SHP77 treated with DMSO at 0.1 percent for 48 hours (cell line): ENCODE measurements at regions not wholly inside any gene's neighbourhood (a gene's known extent, or its start where the extent isn't known, plus 50 kb on each side); places are given as distances from the start of the nearest gene placed in this dataset.

Source experiments
- DNase-seq: peaks from one replicate; lab custom pipeline; 2025; lab: John Stamatoyannopoulos, UW

DNA sequence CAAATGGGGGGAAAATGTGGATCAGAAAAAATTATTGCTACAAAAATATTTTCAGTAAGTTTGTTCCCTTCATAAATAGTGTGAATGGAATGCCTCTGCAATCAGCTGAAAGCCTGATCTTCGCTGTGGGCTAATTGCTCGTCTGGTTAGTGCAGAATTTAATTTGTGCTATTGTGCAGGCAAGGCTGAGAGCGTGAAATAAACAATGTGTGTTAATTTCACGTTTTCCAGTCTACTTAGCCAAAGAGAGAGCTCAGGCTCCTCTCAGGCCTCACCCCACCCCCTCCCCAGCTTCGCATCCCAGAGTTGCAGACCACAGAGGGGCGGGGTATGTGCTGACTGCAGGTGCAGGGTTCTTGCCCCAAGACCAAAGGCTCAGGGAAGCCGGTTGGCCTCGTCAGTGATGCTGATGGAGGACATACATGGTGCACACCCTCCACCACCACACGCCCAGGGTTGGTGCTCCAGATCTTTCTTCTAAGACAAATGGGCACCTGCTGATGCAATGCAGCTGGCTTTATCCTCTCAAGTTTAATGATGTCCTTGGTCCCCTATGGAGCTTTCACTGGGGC, 302.6 kb upstream of the SLC14A2 start:
- no peak for DNase-seq

DNA sequence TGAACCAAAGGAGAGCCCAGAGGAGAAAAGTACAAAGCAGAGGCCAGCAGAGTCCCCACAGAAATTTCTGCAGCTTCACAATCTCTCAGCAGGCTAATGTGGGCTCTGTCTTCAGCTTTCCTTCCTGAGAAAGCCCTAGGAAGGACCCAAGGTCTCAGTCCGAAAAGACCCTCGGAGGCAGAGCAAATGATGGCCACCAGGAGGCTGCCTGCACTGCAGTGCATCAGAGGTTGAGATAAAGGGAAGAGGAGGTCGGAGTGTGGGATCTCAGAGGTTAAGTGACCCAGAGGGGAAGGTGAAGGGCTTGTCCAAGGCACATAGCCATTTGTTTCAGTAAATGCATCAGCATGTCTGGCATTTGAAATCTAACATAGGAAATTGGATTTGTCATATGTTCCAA, 299.1 kb upstream of the SLC14A2 start:
- DNase-seq = no peak

GRCh38 chr18:45317948-45318640, 297.2 kb upstream of the SLC14A2 start:
- no peak for DNase-seq

GRCh38 chr18:45320724-45321123, 294.6 kb upstream of the SLC14A2 start:
- DNase-seq = no peak

GRCh38 chr18:45321520-45321919, 293.8 kb upstream of the SLC14A2 start:
- peak; percentile 58 for DNase-seq

GRCh38 chr18:45322343-45322742, 292.9 kb upstream of the SLC14A2 start:
- no peak for DNase-seq

DNA sequence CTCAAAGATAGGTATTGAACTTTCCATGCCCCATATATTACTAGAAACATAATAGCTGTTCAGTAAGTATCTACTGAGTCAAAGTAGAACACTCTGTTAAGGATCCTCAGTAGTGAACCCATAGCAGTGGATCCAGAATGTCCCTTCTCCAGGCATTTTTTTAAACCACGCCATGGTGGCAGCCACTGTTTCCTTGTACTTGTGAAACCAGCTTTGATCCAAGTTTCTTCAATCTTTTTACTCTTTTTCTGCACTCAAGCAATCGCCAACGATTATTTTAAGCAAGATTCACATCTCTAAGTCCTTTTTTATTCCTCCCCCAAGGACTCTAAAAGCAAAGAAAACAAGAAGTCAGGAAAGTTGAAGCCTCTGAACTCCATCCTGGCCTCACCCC, 291.2 kb upstream of the SLC14A2 start:
- DNase-seq = no peak

DNA sequence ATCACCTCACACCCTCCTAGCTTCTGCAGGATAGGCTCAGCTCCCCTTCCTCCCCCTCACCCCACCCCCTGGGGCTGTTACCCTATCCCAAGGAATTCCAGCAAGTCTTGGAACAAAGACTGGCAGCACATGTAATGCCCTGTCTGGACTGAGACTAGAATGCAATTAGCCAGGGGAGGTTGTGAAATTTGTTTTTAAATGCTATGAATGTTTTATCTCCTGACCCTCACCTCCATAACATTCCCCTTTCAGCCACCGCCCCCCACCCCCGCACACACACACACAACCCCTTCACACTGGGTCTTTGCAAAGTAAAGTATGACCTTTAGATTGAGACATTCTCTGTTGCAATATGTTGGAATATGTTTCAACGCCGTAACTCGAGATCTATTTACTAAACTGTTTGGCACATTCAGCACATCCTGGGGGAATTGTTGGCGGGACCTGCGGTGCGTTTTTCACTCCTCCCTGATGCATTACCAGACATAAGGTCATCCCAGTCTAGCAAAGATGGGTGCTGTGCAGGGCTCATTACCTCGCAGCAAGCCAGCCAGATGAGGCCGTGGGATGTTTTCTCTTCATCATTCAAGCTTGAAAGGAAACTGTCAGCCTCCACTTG, 290.7 kb upstream of the SLC14A2 start:
- DNase-seq = no peak

- DNase-seq = no peak
Observed at GRCh38 chr18:45325778-45326177, 289.5 kb upstream of the SLC14A2 start.

GRCh38 chr18:45326505-45326904, 288.8 kb upstream of the SLC14A2 start:
- DNase-seq = no peak

- no peak for DNase-seq
Observed at GRCh38 chr18:45328296-45328695, 287.0 kb upstream of the SLC14A2 start.

- no peak for DNase-seq
Observed at GRCh38 chr18:45328811-45329210, 286.5 kb upstream of the SLC14A2 start.

GRCh38 chr18:45329316-45329715, 286.0 kb upstream of the SLC14A2 start:
- no peak for DNase-seq

- DNase-seq = no peak
Observed at GRCh38 chr18:45330170-45330594, 285.1 kb upstream of the SLC14A2 start.

- DNase-seq = no peak
Observed at GRCh38 chr18:45332871-45333270, 282.4 kb upstream of the SLC14A2 start.

GRCh38 chr18:45334191-45334590, 281.1 kb upstream of the SLC14A2 start:
- no peak for DNase-seq

GRCh38 chr18:45335282-45336043, 279.8 kb upstream of the SLC14A2 start:
- DNase-seq = no peak

DNA sequence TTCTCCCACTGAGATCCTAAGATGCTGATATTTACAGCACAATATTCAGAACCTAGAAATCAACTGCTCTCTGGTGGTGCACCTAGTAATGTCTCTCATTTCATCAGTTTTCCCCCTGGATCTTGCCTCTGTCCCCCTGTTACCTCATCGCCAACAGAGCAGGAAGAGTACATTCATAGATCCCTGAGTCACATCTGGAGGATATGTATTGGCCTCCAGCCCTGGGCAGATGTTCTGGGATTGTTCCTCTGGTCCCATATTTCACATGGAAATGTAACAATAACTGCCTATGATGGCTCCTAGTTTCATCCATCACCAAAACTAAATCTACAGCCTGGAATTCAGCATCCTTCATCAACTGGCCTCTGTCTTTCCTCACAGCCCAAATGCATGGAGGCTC, 278.8 kb upstream of the SLC14A2 start:
- DNase-seq = no peak

DNA sequence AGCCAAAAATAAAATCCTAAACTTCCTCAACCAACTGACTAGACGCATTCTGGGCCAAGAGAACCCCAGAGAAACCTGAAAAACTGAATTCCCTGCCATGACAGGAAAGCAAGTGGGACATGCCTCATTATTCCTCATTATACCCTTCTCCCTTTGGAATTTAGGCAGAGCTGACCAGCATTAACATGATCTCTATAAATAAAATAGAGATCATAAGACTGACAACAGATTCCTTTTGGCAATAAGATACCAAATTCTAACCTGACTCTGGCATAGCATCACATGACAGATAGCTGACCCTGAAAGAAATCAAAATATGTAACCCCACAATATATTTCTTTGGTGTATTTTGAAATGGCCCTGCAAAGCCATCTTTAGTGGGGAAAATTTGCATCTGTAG, 277.8 kb upstream of the SLC14A2 start:
- no peak for DNase-seq

- no peak for DNase-seq
Observed at GRCh38 chr18:45339810-45340550, 275.3 kb upstream of the SLC14A2 start.

GRCh38 chr18:45340884-45341283, 274.4 kb upstream of the SLC14A2 start:
- DNase-seq = no peak

DNA sequence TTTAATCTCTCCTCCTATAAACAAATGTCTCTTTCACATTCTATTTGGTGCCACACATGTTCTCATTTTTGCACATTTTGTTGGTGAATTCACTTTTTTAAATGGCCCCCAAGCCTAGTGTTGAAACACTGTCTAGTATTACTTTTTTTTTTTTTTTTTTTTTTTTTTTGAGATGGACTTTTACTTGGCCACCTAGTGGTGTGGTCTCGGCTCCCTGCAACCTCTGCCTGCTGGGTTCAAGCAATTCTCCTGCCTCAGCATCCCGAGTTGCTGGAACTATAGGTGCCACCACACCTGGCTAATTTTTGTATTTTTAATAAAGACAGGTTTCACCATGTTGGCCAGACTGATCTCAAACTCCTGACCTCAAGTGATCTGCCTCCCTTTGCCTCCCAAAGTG, 273.8 kb upstream of the SLC14A2 start:
- DNase-seq = no peak
